ENCODE measurements at regions not wholly inside any gene's neighbourhood (a gene's known extent, or its start where the extent isn't known, plus 50 kb on each side); places are given as distances from the start of the nearest gene placed in this dataset.

DNA sequence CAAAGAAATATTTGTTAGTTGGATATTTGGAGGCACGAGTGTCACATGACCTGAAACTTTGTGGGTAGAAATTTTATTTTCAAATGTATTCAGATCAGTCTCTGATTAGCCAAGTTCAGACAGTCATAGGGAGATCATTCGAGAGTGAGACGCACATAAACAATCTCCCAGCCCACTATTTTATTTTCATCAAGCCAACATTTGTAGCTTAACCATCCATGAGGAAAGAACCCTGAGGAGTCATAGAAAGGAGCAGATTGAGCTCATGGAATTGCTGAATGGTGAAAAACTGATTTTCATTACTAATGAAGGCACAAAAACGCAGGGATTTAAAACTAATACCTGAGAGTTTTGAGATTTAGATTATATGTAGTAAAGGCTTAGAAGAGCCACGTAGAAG is 548.7 kb downstream of the NSUN3 start:
- Mint-ChIP-seq H3K4me1 (peaks cover 10% of the 10 kb centered on the region), H3K36me3 (no peaks in the 10 kb centered on the region)
- no peaks in the 10 kb centered on the region for H3F3A ChIP-seq (ENCODE audit: low read depth)

DNA sequence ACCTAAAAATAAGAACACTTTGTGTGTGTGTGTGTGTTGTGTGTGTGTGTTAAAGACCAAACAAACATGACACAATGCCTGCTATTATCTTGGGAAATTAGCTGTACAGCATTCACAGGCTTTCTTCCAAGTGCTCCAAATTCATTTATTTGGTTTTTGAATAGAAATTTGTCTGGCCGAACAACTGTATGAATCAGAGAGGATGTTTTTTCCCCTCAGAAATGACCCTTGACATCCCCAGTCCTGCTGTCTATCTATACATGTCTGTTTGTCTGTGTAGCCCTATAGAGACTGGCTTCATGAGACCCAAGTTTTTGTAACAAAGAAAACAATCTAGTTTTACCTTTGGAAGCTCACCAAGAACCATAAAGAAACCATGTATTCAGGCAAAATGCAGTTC is 549.8 kb downstream of the NSUN3 start:
- H3K9me3 ChIP-seq (ENCODE audit: low read depth) = no peaks in the 10 kb centered on the region
- no peak for DNase-seq (ENCODE audit: low spot score)
- TF ChIP-seq, protein P1, sequence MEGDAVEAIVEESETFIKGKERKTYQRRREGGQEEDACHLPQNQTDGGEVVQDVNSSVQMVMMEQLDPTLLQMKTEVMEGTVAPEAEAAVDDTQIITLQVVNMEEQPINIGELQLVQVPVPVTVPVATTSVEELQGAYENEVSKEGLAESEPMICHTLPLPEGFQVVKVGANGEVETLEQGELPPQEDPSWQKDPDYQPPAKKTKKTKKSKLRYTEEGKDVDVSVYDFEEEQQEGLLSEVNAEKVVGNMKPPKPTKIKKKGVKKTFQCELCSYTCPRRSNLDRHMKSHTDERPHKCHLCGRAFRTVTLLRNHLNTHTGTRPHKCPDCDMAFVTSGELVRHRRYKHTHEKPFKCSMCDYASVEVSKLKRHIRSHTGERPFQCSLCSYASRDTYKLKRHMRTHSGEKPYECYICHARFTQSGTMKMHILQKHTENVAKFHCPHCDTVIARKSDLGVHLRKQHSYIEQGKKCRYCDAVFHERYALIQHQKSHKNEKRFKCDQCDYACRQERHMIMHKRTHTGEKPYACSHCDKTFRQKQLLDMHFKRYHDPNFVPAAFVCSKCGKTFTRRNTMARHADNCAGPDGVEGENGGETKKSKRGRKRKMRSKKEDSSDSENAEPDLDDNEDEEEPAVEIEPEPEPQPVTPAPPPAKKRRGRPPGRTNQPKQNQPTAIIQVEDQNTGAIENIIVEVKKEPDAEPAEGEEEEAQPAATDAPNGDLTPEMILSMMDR (IDR thresholded peaks at IDR 0.05) = no peak
- TF ChIP-seq EZH2 (IDR thresholded peaks at IDR 0.05) (no peak), EZH2phosphoT487 (IDR thresholded peaks at IDR 0.05) (no peak)
- H3K4me3 ChIP-seq = no peak overlapping the region
- Mint-ChIP-seq H3K27me3 (ENCODE audit: insufficient read depth, low read depth) (no peaks in the 10 kb centered on the region), H3K36me3 (no peaks in the 10 kb centered on the region), H3K9me3 (no peaks in the 10 kb centered on the region), H3K4me3 (no peak overlapping the region), H3K27ac (no peak overlapping the region), H3K4me1 (peaks cover 10% of the 10 kb centered on the region)
- no peak overlapping the region for H3K9ac ChIP-seq
- H3K27ac ChIP-seq = no peak overlapping the region
- no peaks in the 10 kb centered on the region for H3K27me3 ChIP-seq
- no peaks in the 10 kb centered on the region for H3K36me3 ChIP-seq
- no peaks in the 10 kb centered on the region for H3K4me1 ChIP-seq
- H4K20me1 ChIP-seq (ENCODE audit: low read depth) = no peaks in the 10 kb centered on the region
- H3F3A ChIP-seq (ENCODE audit: low read depth) = no peaks in the 10 kb centered on the region
- H3K4me2 ChIP-seq = no peak overlapping the region
- no peaks in the 10 kb centered on the region for H3K79me2 ChIP-seq (ENCODE audit: low read depth)
- no peak overlapping the region for H2AFZ ChIP-seq (replicated peaks)

More for the DNA sequence above, 548.7 kb downstream of the NSUN3 start:
- H3K27me3 ChIP-seq = no peaks in the 10 kb centered on the region
- no peak overlapping the region for H3K27ac ChIP-seq
- no peaks in the 10 kb centered on the region for H4K20me1 ChIP-seq (ENCODE audit: low read depth)
- no peaks in the 10 kb centered on the region for H3K79me2 ChIP-seq (ENCODE audit: low read depth)
- no peak overlapping the region for H3K4me3 ChIP-seq
- H3K9me3 ChIP-seq (ENCODE audit: low read depth) = no peaks in the 10 kb centered on the region
- no peak overlapping the region for H2AFZ ChIP-seq (replicated peaks)
- no peaks in the 10 kb centered on the region for H3K4me1 ChIP-seq
- H3K27ac Mint-ChIP-seq = no peak overlapping the region
- H3K9me3 Mint-ChIP-seq = no peaks in the 10 kb centered on the region
- H3K27me3 Mint-ChIP-seq (ENCODE audit: insufficient read depth, low read depth) = no peaks in the 10 kb centered on the region
- no peaks in the 10 kb centered on the region for H3K36me3 ChIP-seq
- DNase-seq (ENCODE audit: low spot score) = no peak
- H3K4me2 ChIP-seq = no peak overlapping the region
- H3K4me3 Mint-ChIP-seq = no peak overlapping the region
- TF ChIP-seq EZH2phosphoT487 (IDR thresholded peaks at IDR 0.05) (no peak), EZH2 (IDR thresholded peaks at IDR 0.05) (no peak)
- TF ChIP-seq, protein P1 (IDR thresholded peaks at IDR 0.05) = no peak
- H3K9ac ChIP-seq = no peak overlapping the region

DNA sequence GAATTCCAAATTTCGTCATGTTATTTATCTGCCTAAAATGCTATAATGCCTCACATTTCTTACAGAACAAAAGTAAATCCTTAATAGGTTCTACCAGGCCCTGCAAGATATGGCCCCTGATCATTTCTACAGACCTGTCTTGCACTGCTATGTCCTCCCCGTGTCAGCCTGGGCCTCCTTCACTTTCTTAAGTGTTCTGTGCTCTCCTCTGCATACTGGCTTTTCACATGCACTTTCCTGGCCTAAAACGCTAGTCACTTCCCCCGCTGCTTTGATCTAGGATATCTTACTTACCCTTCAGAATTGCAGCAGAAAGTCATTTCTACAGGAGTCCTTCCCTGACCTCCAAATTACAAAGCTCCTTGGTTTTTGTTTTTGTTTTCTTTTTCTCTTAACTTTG is 551.3 kb downstream of the NSUN3 start:
- no peak for DNase-seq (ENCODE audit: low spot score)
- H3F3A ChIP-seq (ENCODE audit: low read depth) = no peaks in the 10 kb centered on the region
- no peak overlapping the region for H2AFZ ChIP-seq (replicated peaks)
- H3K4me3 ChIP-seq = no peak overlapping the region
- Mint-ChIP-seq H3K36me3 (no peaks in the 10 kb centered on the region), H3K9me3 (no peaks in the 10 kb centered on the region), H3K4me1 (peaks cover 10% of the 10 kb centered on the region), H3K27ac (no peak overlapping the region), H3K4me3 (no peak overlapping the region), H3K27me3 (ENCODE audit: insufficient read depth, low read depth) (no peaks in the 10 kb centered on the region)
- H3K4me1 ChIP-seq = no peaks in the 10 kb centered on the region
- no peaks in the 10 kb centered on the region for H3K27me3 ChIP-seq
- H3K79me2 ChIP-seq (ENCODE audit: low read depth) = no peaks in the 10 kb centered on the region
- no peak overlapping the region for H3K4me2 ChIP-seq
- H3K9ac ChIP-seq = no peak overlapping the region
- H3K9me3 ChIP-seq (ENCODE audit: low read depth) = no peaks in the 10 kb centered on the region
- no peaks in the 10 kb centered on the region for H3K36me3 ChIP-seq
- no peak for TF ChIP-seq EZH2 (IDR thresholded peaks at IDR 0.05)
- TF ChIP-seq EZH2phosphoT487 (IDR thresholded peaks at IDR 0.05) = no peak
- TF ChIP-seq, protein P1 (IDR thresholded peaks at IDR 0.05) = no peak
- no peak overlapping the region for H3K27ac ChIP-seq
- H4K20me1 ChIP-seq (ENCODE audit: low read depth) = no peaks in the 10 kb centered on the region

All from neural progenitor cell (in vitro differentiated cells).